NOMO-1 (cell line): ENCODE measurements at regions not wholly inside any gene's neighbourhood (a gene's known extent, or its start where the extent isn't known, plus 50 kb on each side); places are given as distances from the start of the nearest gene placed in this dataset.
A peak's percentile ranks its signal among the peaks of the same experiment; 100 is the strongest.
"Not testable (repeated sequence)": the region's sequence is repeated elsewhere in the genome, so short reads cannot be mapped to it uniquely, and the experiment has no call there.

Source experiments
- DNase-seq, 2 experiments: peaks; one replicate each; lab custom pipeline; 2025; ENCODE audit not compliant: unreplicated experiment in 2 of 2; lab: John Stamatoyannopoulos, UW

- no peak for DNase-seq
Measured at GRCh38 chr10:25076506-25077177, 60.2 kb downstream of the THNSL1 start.

DNA sequence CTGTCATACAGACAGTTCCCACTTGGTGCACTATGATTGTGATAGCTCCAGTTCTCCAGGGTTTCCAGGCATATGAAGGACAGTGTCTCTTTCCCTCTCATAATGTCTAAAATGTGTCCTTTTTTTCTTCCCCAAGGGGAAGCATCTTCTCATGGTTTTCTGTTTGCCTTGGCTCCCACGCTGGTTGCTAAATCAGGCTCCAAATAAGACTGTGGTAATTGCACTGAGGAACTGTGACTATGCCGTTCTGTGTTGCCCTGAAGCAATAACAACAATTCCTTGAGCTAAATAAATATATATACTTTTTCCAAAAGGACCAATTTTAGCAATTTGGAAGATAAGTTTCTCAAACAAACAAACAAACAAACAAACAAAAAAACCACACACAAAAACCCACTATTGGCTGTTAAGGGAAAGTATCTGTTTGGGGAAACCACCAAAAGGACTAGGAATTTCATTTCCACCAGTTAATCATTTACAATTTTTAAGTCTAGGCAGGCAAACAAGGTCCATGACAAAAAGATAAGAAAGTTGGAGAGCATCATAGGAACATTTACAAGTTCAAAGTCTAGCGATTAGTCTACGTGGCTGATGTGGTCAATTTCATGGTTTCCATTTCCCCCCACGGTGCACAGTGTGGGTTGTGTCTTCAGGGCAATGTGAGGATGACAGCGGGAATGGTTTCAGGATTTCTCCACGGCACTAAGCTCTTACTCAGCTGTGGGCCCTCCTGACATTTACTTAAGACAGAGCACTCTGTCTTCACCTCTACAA is 62.4 kb downstream of the THNSL1 start:
- peak in 1 of 2 experiments; percentile 22 for DNase-seq

DNA sequence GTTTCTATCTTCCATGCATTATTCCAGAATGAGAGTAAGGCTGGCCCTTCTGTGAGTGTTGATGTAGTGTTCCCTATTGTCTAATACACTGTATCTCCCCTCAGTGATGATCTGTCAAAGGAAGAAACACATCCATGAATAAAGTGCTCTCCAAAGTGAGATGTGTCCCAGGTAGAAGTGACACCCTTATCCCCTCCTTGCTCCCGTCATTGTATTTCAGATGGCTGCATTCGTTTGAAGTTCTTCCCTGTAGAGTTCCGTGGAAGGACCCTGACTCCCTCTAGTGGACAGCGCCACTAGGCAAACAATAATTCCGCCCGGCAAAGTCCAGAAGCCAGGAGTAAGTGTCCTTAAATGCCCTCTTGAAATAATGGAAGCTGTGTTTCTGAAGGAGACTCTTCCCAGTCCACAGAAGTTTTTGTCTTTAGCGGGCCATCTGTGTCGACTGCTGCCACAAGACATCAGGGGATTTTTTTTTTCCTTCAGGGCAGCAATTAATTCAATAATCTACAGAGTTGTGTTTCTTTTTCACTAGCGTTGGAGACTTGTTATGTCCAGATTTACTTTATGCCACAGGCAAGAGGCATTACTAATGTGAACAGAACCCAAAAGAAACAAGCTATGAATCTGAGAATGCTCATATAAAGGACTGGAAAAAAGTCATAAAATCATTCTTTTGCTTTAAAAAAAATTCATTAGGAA is 64.6 kb downstream of the THNSL1 start:
- peak; percentile 39 to 51 for DNase-seq

- DNase-seq, result peak in 1 of 2 experiments; percentile 49
Measured at GRCh38 chr10:25082276-25083204, 66.1 kb downstream of the THNSL1 start.

DNA sequence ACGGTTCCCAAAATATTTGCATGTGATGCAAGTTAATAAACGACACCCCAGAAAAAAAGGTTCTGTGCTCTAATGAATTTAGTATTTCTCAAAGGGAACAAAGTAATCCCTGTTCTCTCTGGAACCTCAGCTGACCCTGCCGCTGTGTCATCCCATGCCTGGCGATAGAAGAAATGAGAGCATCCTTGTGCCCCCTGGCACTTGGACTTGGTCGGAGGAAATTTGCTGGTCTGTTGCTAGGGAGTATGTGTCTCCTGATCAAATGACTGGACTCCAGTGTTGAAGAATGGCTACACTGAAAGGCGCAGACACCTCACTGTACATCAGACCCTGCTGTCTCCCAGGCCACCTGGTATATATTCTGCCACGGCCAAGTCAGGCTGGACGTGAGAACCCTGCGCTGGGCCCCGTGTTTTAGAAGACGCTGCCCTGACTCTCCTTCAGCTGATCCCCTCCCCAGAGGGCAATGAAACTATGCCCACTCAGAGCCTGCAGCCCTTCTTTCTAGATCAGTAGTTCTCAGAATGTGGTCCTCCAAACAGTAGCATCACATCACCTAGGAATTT is 67.2 kb downstream of the THNSL1 start:
- DNase-seq, result no peak

DNA sequence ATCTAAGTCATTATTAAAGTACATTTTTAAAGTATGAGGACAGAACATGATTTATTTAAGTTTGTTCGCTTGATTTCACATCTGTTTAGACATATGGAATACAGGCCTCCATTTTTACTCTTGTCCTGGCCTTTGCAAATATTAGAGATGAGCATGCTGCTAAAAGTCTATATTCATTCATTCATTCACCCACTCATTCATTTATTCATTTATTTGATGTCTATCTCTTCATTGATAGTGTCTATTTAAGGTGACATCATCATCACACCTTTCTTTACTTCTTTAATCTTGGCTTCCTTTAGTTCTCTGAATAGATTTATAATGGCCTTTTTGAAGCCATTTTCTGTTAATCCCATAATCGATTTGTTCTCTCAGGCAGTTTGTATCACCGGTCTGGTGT is 68.0 kb downstream of the THNSL1 start:
- no peak for DNase-seq

GRCh38 chr10:25094590-25094989 is 78.2 kb downstream of the THNSL1 start:
- DNase-seq, result no peak

DNA sequence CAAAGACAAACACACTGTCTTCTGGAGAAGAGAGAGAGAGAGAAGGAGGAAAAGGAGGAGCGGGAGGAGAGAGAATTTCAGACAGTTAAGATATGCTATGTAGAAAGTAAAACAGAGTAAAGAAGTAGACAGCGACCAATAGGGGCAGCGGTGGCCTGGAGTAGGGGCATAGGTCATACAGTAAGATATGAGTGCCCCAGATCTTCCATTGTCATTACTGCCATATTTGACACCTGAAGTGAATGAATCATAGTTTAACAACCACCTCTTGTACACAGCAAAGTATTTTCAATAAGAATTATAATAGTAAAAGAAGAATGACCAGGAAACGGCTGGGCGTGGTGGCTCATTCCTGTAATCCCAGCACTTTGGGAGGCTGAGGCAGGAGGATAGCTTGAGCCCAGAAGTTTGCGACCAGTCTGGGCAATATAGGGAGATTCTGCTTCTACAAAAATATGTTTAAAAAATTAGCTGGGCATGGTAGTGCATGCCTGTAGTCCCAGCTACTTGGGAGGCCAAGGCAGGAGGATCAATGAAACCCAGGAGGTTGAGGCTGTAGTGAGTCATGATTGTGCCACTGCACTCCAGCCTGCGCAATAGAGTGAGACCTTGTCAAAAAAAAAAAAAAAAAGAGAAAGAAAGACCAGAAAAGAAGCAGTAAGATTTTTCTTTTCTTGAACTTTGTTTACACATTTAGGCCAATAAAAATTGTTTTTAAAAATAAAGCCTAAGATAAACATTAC is 77.0 kb upstream of the GPR158 start:
- DNase-seq, result no peak

- DNase-seq, result no peak
Measured at GRCh38 chr10:25100141-25100540, 74.7 kb upstream of the GPR158 start.

DNA sequence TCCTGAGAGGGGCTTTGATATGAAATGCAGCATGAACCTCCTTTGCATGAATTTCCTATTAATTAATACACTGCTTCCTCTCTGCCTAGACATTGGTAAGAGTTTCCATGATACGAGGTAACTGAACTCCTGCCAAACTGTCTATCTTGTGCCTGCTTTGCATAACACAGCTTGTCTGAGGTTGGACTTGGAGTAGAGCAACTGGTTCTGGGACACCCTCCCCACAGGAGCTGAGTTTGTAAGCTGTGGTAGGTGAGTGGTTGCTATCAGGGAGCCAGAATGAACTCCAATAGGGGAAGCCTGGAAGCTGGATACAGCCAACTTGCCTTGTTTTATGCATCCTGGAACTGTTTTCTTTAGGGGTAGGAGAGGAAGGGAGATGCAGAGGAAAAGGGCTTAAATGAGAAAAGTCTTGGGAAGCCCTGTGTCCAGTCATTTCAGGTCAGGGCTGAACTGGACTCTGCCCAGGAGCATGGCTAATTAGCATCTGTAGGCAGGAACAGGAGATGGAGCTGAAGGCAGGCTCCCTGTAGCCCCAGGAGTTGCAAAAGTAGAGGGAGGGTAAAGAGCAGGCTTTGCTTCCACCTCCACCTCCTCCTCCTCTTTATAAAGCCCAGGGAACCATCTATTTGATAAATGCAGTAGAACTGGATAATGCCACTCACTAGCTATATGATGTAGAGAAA is 73.2 kb upstream of the GPR158 start:
- DNase-seq, result no peak

- DNase-seq, result no peak
Measured at GRCh38 chr10:25102147-25102822, 72.5 kb upstream of the GPR158 start.

GRCh38 chr10:25103703-25104102 is 71.1 kb upstream of the GPR158 start:
- no peak for DNase-seq

- DNase-seq, result no peak
Measured at GRCh38 chr10:25104441-25104840, 70.4 kb upstream of the GPR158 start.

GRCh38 chr10:25105262-25105661 is 69.5 kb upstream of the GPR158 start:
- DNase-seq, result no peak

- no peak for DNase-seq
Measured at GRCh38 chr10:25105743-25106260, 69.0 kb upstream of the GPR158 start.

DNA sequence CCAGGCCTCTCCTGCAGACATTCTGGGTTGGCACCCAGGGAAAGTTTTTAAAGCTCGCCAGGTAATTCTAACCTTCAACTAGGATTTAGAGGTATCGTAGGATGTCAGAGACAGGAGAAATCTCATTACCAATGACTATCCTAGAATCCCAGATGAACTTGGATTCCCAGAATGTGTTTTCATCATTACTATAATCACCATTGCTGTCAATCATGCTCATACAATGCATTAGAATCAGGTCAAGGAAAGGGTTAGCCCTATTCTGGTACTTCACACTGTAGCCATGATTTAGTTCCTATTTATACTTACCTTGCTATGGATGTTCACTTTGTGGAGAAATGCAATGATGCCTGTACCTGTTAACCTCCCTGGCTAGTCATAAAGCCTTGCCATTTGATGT is 67.0 kb upstream of the GPR158 start:
- no peak for DNase-seq

GRCh38 chr10:25109896-25110295 is 64.9 kb upstream of the GPR158 start:
- DNase-seq, result not testable (repeated sequence)

DNA sequence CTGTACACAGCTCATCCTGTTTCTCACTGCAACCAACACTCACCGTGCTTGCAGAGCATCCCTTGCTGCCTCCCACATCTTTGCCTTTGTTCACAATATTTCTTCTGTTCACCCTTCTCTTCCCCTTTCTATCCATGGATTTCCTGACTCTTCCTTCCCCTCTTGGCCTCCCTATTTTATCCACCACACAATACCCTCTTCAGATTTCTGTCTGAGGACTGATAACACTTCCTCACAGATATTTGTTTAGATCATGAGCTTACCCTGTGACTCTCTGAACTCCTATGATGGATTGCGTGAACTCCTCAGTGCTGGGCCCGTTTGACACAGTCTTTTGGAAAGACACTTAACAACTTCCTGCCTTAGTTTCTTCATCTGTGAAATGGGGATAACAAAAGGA is 62.8 kb upstream of the GPR158 start:
- DNase-seq, result no peak
